ENCODE measurements at regions not wholly inside any gene's neighbourhood (a gene's known extent, or its start where the extent isn't known, plus 50 kb on each side); places are given as distances from the start of the nearest gene placed in this dataset.
A peak's percentile ranks its signal among the peaks of the same experiment; 100 is the strongest.
"Not testable (repeated sequence)": the region's sequence is repeated elsewhere in the genome, so short reads cannot be mapped to it uniquely, and the experiment has no call there.

DNA sequence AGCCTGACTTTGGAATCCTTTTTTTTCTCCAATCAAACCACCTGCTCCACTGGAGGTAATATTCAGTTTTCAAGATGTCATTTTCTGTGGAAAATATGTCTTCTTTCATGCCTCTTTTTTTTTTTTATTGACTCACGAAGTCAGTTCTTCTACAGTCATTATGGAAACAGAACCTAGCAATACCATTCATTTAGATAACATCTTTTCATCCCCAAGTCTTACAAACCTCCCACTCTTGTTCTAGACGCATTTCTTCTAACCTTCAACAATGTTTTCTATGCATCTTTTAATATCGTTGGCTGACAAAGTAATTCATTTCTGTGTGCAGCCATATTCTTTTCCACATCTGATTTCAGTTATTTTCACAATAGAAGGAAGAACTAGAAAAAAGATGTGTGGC is 474.3 kb upstream of the CCDC196 start:
- Histone ChIP-seq H3K4me1 (ENCODE audit: control insufficient read depth, low read depth, low read length) (peaks cover 2% of the 10 kb centered on the region), H3K27ac (ENCODE audit: low read depth, low read length) (no peak overlapping the region), H3K56ac (ENCODE audit: low read length) (no peak overlapping the region), H2BK5ac (ENCODE audit: low read length) (no peak overlapping the region), H2AK5ac (ENCODE audit: low read length) (no peak overlapping the region), H3K4me2 (ENCODE audit: low read length) (no peak overlapping the region), H3K4me3 (ENCODE audit: low read length) (no peak overlapping the region), H3K18ac (ENCODE audit: low read length) (no peak overlapping the region), H2BK15ac (replicated peaks; ENCODE audit: low read depth) (no peak overlapping the region), H4K5ac (ENCODE audit: low read length) (no peak overlapping the region), H3K79me2 (ENCODE audit: control insufficient read depth, insufficient read depth, low read length) (no peaks in the 10 kb centered on the region), H3K27me3 (ENCODE audit: insufficient read depth, low read length, poor library complexity) (no peaks in the 10 kb centered on the region), H3K4ac (ENCODE audit: low read depth, low read length) (no peak overlapping the region), H3K23ac (ENCODE audit: low read length) (no peak overlapping the region), H2BK120ac (ENCODE audit: low read depth, low read length) (peak overlapping the region; percentile 28), H3K79me1 (ENCODE audit: low read length) (no peaks in the 10 kb centered on the region), H3K36me3 (ENCODE audit: control insufficient read depth, insufficient read depth, low read length) (no peaks in the 10 kb centered on the region), H4K8ac (ENCODE audit: low read depth, low read length) (no peak overlapping the region), H3K9ac (ENCODE audit: low read length) (no peak overlapping the region)
- no CpG with 5 or more reads among the region's 3 CpGs for WGBS (ENCODE audit: extremely low coverage, insufficient coverage, low lambda C conversion rate)
- no peak for DNase-seq

DNA sequence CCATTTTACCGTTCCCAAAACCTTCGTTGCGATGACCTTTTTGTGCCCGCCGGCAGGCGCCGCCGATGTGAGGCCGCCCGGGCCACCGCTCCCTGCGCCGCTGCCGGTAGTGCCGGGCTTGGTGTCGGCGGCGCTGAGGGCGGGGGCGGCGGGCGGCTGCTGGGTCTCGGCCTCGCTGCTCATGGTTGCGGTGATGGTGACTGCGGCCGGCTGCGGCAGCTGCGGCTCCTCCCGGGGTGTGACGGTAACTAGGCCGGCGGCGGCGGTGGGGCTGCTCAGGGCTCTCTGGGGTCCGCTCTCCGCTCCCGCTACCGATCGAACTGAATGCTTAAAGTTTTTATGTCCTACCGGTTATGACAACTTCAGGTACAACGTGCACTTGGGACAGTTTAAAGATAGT is 472.6 kb upstream of the CCDC196 start:
- H3K4ac ChIP-seq (ENCODE audit: low read depth, low read length); H3K36me3 ChIP-seq (ENCODE audit: control insufficient read depth, insufficient read depth, low read length); H3K4me2 ChIP-seq (ENCODE audit: low read length); H2BK5ac ChIP-seq (ENCODE audit: low read length); H3K23ac ChIP-seq (ENCODE audit: low read length); H3K27ac ChIP-seq (ENCODE audit: low read depth, low read length); H2BK120ac ChIP-seq (ENCODE audit: low read depth, low read length); H4K8ac ChIP-seq (ENCODE audit: low read depth, low read length); H2BK15ac ChIP-seq (replicated peaks; ENCODE audit: low read depth); H3K27me3 ChIP-seq (ENCODE audit: insufficient read depth, low read length, poor library complexity); DNase-seq; H4K5ac ChIP-seq (ENCODE audit: low read length); H3K4me1 ChIP-seq (ENCODE audit: control insufficient read depth, low read depth, low read length); H3K9ac ChIP-seq (ENCODE audit: low read length); H3K18ac ChIP-seq (ENCODE audit: low read length); H2AK5ac ChIP-seq (ENCODE audit: low read length); H3K56ac ChIP-seq (ENCODE audit: low read length); H3K4me3 ChIP-seq (ENCODE audit: low read length); H3K79me2 ChIP-seq (ENCODE audit: control insufficient read depth, insufficient read depth, low read length); H3K79me1 ChIP-seq (ENCODE audit: low read length): not testable (repeated sequence)
- WGBS (ENCODE audit: extremely low coverage, insufficient coverage, low lambda C conversion rate), result no CpG with 5 or more reads among the region's 42 CpGs

DNA sequence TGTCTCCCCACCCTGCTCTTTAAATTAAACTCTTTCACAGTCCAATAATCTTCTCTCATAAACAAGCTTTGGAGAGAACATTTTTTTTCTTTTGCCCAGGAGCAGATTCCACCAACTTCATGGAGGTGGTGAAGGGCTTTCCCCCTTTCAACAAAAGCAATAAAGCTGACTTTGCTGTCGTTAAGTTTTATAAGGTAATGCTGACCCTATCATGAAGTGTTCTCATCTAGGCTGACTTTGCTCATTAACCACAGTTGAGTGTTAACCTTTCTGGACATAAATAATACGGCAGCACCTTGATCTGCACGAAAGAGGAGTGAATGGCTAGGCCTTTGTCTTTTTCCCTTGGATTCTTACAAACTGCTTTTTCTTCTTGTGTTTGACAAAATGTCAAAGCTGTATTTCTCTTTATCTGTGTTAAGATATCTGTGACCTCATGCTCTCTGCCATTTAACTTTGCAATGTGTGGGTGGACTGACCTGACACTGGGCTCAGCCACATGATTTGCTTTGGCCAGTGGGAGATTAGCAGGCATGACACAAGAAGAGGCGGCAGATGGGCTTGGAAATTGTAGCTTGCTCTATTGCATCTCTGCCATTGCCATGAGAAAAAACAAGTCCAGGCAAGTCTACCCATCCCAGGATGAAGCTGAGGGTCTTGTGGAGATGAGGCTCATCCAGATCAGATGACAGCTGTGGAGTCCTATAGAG is 470.9 kb upstream of the CCDC196 start:
- Histone ChIP-seq H3K56ac (ENCODE audit: low read length) (no peak overlapping the region), H3K18ac (ENCODE audit: low read length) (no peak overlapping the region), H3K27me3 (ENCODE audit: insufficient read depth, low read length, poor library complexity) (no peaks in the 10 kb centered on the region), H3K4me1 (ENCODE audit: control insufficient read depth, low read depth, low read length) (no peaks in the 10 kb centered on the region), H3K4me3 (ENCODE audit: low read length) (no peak overlapping the region), H4K8ac (ENCODE audit: low read depth, low read length) (no peak overlapping the region), H3K4me2 (ENCODE audit: low read length) (no peak overlapping the region), H3K36me3 (ENCODE audit: control insufficient read depth, insufficient read depth, low read length) (no peaks in the 10 kb centered on the region), H2BK120ac (ENCODE audit: low read depth, low read length) (no peak overlapping the region), H3K79me1 (ENCODE audit: low read length) (no peaks in the 10 kb centered on the region), H2BK15ac (replicated peaks; ENCODE audit: low read depth) (no peak overlapping the region), H2BK5ac (ENCODE audit: low read length) (no peak overlapping the region), H3K4ac (ENCODE audit: low read depth, low read length) (no peak overlapping the region), H4K5ac (ENCODE audit: low read length) (no peak overlapping the region), H3K23ac (ENCODE audit: low read length) (no peak overlapping the region), H3K9ac (ENCODE audit: low read length) (no peak overlapping the region), H2AK5ac (ENCODE audit: low read length) (no peak overlapping the region), H3K27ac (ENCODE audit: low read depth, low read length) (no peak overlapping the region), H3K79me2 (ENCODE audit: control insufficient read depth, insufficient read depth, low read length) (no peaks in the 10 kb centered on the region)
- WGBS (ENCODE audit: extremely low coverage, insufficient coverage, low lambda C conversion rate), result no CpG with 5 or more reads among the region's 4 CpGs
- no peak for DNase-seq

GRCh38 chr14:66017927-66018326 is 468.2 kb upstream of the CCDC196 start:
- Histone ChIP-seq H3K4me1 (ENCODE audit: control insufficient read depth, low read depth, low read length) (no peaks in the 10 kb centered on the region), H4K5ac (ENCODE audit: low read length) (no peak overlapping the region), H3K36me3 (ENCODE audit: control insufficient read depth, insufficient read depth, low read length) (no peaks in the 10 kb centered on the region), H2BK120ac (ENCODE audit: low read depth, low read length) (no peak overlapping the region), H3K79me2 (ENCODE audit: control insufficient read depth, insufficient read depth, low read length) (no peaks in the 10 kb centered on the region), H3K56ac (ENCODE audit: low read length) (no peak overlapping the region), H3K4me3 (ENCODE audit: low read length) (no peak overlapping the region), H3K4me2 (ENCODE audit: low read length) (no peak overlapping the region), H3K18ac (ENCODE audit: low read length) (no peak overlapping the region), H3K79me1 (ENCODE audit: low read length) (no peaks in the 10 kb centered on the region), H2BK5ac (ENCODE audit: low read length) (no peak overlapping the region), H3K23ac (ENCODE audit: low read length) (no peak overlapping the region), H3K27ac (ENCODE audit: low read depth, low read length) (no peak overlapping the region), H2AK5ac (ENCODE audit: low read length) (no peak overlapping the region), H4K8ac (ENCODE audit: low read depth, low read length) (no peak overlapping the region), H2BK15ac (replicated peaks; ENCODE audit: low read depth) (no peak overlapping the region), H3K4ac (ENCODE audit: low read depth, low read length) (no peak overlapping the region), H3K27me3 (ENCODE audit: insufficient read depth, low read length, poor library complexity) (no peaks in the 10 kb centered on the region), H3K9ac (ENCODE audit: low read length) (no peak overlapping the region)
- no peak for DNase-seq
- no CpG with 5 or more reads among the region's 1 CpG for WGBS (ENCODE audit: extremely low coverage, insufficient coverage, low lambda C conversion rate)

GRCh38 chr14:66022526-66022925 is 463.6 kb upstream of the CCDC196 start:
- WGBS (ENCODE audit: extremely low coverage, insufficient coverage, low lambda C conversion rate), result no CpG with 5 or more reads among the region's 8 CpGs
- no peaks in the 10 kb centered on the region for H3K79me2 ChIP-seq (ENCODE audit: control insufficient read depth, insufficient read depth, low read length)
- H2AK5ac ChIP-seq (ENCODE audit: low read length), result no peak overlapping the region
- no peak overlapping the region for H3K18ac ChIP-seq (ENCODE audit: low read length)
- H3K56ac ChIP-seq (ENCODE audit: low read length), result no peak overlapping the region
- H3K27ac ChIP-seq (ENCODE audit: low read depth, low read length), result no peak overlapping the region
- no peak overlapping the region for H2BK5ac ChIP-seq (ENCODE audit: low read length)
- H2BK15ac ChIP-seq (replicated peaks; ENCODE audit: low read depth), result no peak overlapping the region
- H3K9ac ChIP-seq (ENCODE audit: low read length), result no peak overlapping the region
- H3K4ac ChIP-seq (ENCODE audit: low read depth, low read length), result no peak overlapping the region
- no peak overlapping the region for H3K23ac ChIP-seq (ENCODE audit: low read length)
- no peaks in the 10 kb centered on the region for H3K4me1 ChIP-seq (ENCODE audit: control insufficient read depth, low read depth, low read length)
- no peaks in the 10 kb centered on the region for H3K36me3 ChIP-seq (ENCODE audit: control insufficient read depth, insufficient read depth, low read length)
- H3K4me3 ChIP-seq (ENCODE audit: low read length), result no peak overlapping the region
- H3K4me2 ChIP-seq (ENCODE audit: low read length), result no peak overlapping the region
- no peak overlapping the region for H4K5ac ChIP-seq (ENCODE audit: low read length)
- no peak for DNase-seq
- no peaks in the 10 kb centered on the region for H3K79me1 ChIP-seq (ENCODE audit: low read length)
- no peak overlapping the region for H2BK120ac ChIP-seq (ENCODE audit: low read depth, low read length)
- H3K27me3 ChIP-seq (ENCODE audit: insufficient read depth, low read length, poor library complexity), result no peaks in the 10 kb centered on the region
- H4K8ac ChIP-seq (ENCODE audit: low read depth, low read length), result no peak overlapping the region

DNA sequence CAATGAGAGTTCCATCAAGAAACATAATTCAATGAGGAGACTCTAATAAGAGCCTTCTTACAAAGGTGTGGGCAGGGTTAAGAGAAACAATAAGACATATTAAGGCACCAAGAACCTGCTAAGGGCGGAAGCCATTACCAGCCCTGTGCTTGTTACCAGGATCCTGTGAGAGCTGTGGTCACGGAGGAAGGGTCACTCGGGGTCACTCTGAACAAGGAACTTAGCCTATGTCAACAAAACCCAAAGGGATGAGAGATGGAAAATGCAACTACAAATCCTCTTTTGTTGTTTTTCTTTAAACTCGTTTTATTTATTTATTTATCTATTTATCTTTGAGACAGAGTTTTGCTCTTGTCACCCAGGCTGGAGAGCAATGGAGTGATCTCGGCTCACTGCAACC is 460.4 kb upstream of the CCDC196 start:
- Histone ChIP-seq H2BK5ac (ENCODE audit: low read length) (no peak overlapping the region), H3K79me2 (ENCODE audit: control insufficient read depth, insufficient read depth, low read length) (no peaks in the 10 kb centered on the region), H3K36me3 (ENCODE audit: control insufficient read depth, insufficient read depth, low read length) (no peaks in the 10 kb centered on the region), H3K18ac (ENCODE audit: low read length) (no peak overlapping the region), H3K4me1 (ENCODE audit: control insufficient read depth, low read depth, low read length) (no peaks in the 10 kb centered on the region), H3K9ac (ENCODE audit: low read length) (no peak overlapping the region), H3K79me1 (ENCODE audit: low read length) (no peaks in the 10 kb centered on the region), H3K27ac (ENCODE audit: low read depth, low read length) (no peak overlapping the region), H3K23ac (ENCODE audit: low read length) (no peak overlapping the region), H2BK120ac (ENCODE audit: low read depth, low read length) (no peak overlapping the region), H4K8ac (ENCODE audit: low read depth, low read length) (no peak overlapping the region), H4K5ac (ENCODE audit: low read length) (no peak overlapping the region), H2AK5ac (ENCODE audit: low read length) (no peak overlapping the region), H3K4me3 (ENCODE audit: low read length) (no peak overlapping the region), H3K56ac (ENCODE audit: low read length) (no peak overlapping the region), H3K4ac (ENCODE audit: low read depth, low read length) (no peak overlapping the region), H3K27me3 (ENCODE audit: insufficient read depth, low read length, poor library complexity) (no peaks in the 10 kb centered on the region), H2BK15ac (replicated peaks; ENCODE audit: low read depth) (no peak overlapping the region), H3K4me2 (ENCODE audit: low read length) (no peak overlapping the region)
- no CpG with 5 or more reads among the region's 5 CpGs for WGBS (ENCODE audit: extremely low coverage, insufficient coverage, low lambda C conversion rate)
- DNase-seq, result no peak

All from mesendoderm (in vitro differentiated cells).